Lung (tissue), 11 donors: ENCODE measurements at regions not wholly inside any gene's neighbourhood (a gene's known extent, or its start where the extent isn't known, plus 50 kb on each side); places are given as distances from the start of the nearest gene placed in this dataset.

ENCODE experiments used
- ATAC-seq: fragments of 200-7000 bp; cut with Tn5 transposase; one replicate; pipeline ENCODE4 v1.9.1; 2020; ENCODE audit warnings: moderate number of reproducible peaks; ENCODE audit not compliant: insufficient read depth, low FRiP score
- DNase-seq, 3 donors: peaks; one replicate each; pipeline ENCODE4 v3.0.0-alpha.2; 2013 to 2017
- H3K27ac ChIP-seq, 2 donors: one replicate each; pipeline ENCODE4 v1.5.1; 2013; ENCODE audit warnings: mild to moderate bottlenecking in 2 of 2, moderate library complexity in 2 of 2, control low read depth in 1 of 2, inconsistent platforms in 1 of 2, low read depth in 1 of 2, low read length in 1 of 2
- H3K27me3 ChIP-seq, 3 donors: one replicate each; pipeline ENCODE4 v1.5.1; 2013; ENCODE audit warnings: low read length in 2 of 3; ENCODE audit not compliant: control insufficient read depth in 3 of 3, insufficient read depth in 3 of 3
- H3K36me3 ChIP-seq, 4 donors: one replicate each; pipeline ENCODE4 v1.5.1; 2013; ENCODE audit warnings: low read length in 4 of 4, mild to moderate bottlenecking in 1 of 4, moderate library complexity in 1 of 4; ENCODE audit not compliant: control insufficient read depth in 4 of 4, insufficient read depth in 4 of 4
- H3K4me1 ChIP-seq, 5 donors: one replicate each; pipeline ENCODE4 v1.5.1; 2013; ENCODE audit warnings: low read length in 5 of 5, mild to moderate bottlenecking in 2 of 5, moderate library complexity in 1 of 5; ENCODE audit not compliant: control insufficient read depth in 5 of 5, insufficient read depth in 5 of 5
- H3K4me3 ChIP-seq: one replicate; pipeline ENCODE4 v1.5.1; 2013; ENCODE audit warnings: mild to moderate bottlenecking, control low read depth, moderate library complexity
- H3K9ac ChIP-seq, 2 donors: one replicate each; pipeline ENCODE4 v1.5.1; 2013; ENCODE audit warnings: low read length in 2 of 2, control low read depth in 1 of 2; ENCODE audit not compliant: insufficient read depth in 1 of 2
- H3K9me3 ChIP-seq, 4 donors: one replicate each; pipeline ENCODE4 v1.5.1; 2013; ENCODE audit warnings: low read length in 3 of 4, mild to moderate bottlenecking in 1 of 4, moderate library complexity in 1 of 4; ENCODE audit not compliant: control insufficient read depth in 4 of 4, insufficient read depth in 3 of 4
- WGBS, 2 donors: extraction: QIAGEN DNeasy Blood & Tissue Kit; methylation state at CpG; one replicate each; pipeline ENCODE4 v1.1.7; 2013; 5-methylcytosine and 5-hydroxymethylcytosine counted together
- TF ChIP-seq, protein P1 (sequence below): IDR thresholded peaks from 2 replicates; pipeline ENCODE4 v1.5.1; 2012; ENCODE audit warnings: mild to moderate bottlenecking; ENCODE audit errors: control extremely low read depth, extremely low read depth
- donor health status: control.
- donor health status: control.
- donor health status: Bipolar disorder and iron deficiency.
- donor health status: healthy.
- donor health status: DM: yes; HTN: yes; CAD: no.

DNA sequence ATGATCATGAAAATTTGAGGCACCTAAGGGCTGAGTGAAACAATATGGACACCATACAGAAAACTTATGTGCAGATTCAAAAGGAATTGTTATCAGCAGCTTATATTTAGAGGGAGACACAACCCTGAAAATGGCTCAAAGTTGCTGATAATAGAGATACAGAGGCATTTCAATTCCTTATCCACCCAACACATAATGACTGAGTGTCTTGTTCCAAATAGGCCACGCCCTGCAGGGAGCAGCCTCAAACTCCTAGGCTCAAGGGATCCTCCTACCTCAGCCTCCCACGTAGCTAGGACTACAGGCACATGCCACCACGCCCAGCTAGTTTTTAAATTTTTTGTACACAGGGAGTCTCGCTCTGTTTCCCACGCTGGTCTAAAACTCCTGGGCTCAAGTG, 79.0 kb downstream of the LBH start:
- DNase-seq (no peak), ATAC-seq (no peak)
- Histone ChIP-seq H3K4me3 (no peak overlapping the region), H3K27ac (no peak overlapping the region), H3K9me3 (peaks cover 0 to 2% (median 0%) of the 10 kb centered on the region in 4 donors), H3K4me1 (peaks cover 0 to 1% (median 0%) of the 10 kb centered on the region in 5 donors), H3K27me3 (no peaks in the 10 kb centered on the region), H3K36me3 (no peaks in the 10 kb centered on the region), H3K9ac (no peak overlapping the region)
- 95 to 98% methylated on average over 5 of the region's 5 CpGs for WGBS, 2 donors
- TF ChIP-seq, protein P1, sequence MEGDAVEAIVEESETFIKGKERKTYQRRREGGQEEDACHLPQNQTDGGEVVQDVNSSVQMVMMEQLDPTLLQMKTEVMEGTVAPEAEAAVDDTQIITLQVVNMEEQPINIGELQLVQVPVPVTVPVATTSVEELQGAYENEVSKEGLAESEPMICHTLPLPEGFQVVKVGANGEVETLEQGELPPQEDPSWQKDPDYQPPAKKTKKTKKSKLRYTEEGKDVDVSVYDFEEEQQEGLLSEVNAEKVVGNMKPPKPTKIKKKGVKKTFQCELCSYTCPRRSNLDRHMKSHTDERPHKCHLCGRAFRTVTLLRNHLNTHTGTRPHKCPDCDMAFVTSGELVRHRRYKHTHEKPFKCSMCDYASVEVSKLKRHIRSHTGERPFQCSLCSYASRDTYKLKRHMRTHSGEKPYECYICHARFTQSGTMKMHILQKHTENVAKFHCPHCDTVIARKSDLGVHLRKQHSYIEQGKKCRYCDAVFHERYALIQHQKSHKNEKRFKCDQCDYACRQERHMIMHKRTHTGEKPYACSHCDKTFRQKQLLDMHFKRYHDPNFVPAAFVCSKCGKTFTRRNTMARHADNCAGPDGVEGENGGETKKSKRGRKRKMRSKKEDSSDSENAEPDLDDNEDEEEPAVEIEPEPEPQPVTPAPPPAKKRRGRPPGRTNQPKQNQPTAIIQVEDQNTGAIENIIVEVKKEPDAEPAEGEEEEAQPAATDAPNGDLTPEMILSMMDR: no peak

DNA sequence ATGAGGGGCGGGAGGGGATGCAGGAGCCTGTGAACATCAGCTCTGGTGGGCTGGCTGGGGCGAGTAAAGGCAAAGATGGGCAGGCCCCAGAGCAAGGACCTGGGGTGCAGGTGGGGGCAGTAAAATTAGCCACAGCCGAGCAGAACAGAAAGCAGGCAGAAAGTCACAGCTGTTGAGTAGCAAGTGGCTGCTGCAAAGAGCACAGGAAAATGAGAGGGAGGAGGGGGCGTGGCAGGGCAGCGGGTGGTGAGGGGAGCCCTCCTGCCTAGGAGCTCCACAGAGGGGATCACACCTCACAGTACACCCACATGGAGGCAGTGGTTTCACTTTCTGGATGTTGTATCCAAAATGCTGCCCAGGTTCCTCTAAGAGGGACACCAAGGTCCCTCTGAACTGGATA, 79.6 kb downstream of the LBH start:
- DNase-seq: no peak
- peaks cover 0 to 2% (median 0%) of the 10 kb centered on the region in 4 donors for H3K9me3 ChIP-seq
- no peak for ATAC-seq

GRCh38 chr2:30311711-30312110, 80.4 kb downstream of the LBH start:
- no peak overlapping the region for H3K27ac ChIP-seq
- no peak overlapping the region for H3K9ac ChIP-seq
- ATAC-seq: no peak
- 89 to 100% methylated on average over 2 of the region's 2 CpGs for WGBS, 2 donors
- no peak for DNase-seq
- H3K4me1 ChIP-seq: no peaks in the 10 kb centered on the region
- TF ChIP-seq, protein P1: no peak
- H3K27me3 ChIP-seq: no peaks in the 10 kb centered on the region
- no peak overlapping the region for H3K4me3 ChIP-seq
- H3K36me3 ChIP-seq: no peaks in the 10 kb centered on the region
- H3K9me3 ChIP-seq: peaks cover 0 to 2% (median 0%) of the 10 kb centered on the region in 4 donors

More for the DNA sequence above, 79.6 kb downstream of the LBH start:
- 80 to 87% methylated on average over 5 of the region's 5 CpGs for whole genome bisulfite sequencing, 2 donors
- TF ChIP-seq, protein P1: no peak
- no peaks in the 10 kb centered on the region for H3K4me1 ChIP-seq
- no peak overlapping the region for H3K9ac ChIP-seq
- no peak overlapping the region for H3K27ac ChIP-seq
- no peak overlapping the region for H3K4me3 ChIP-seq
- H3K36me3 ChIP-seq: no peaks in the 10 kb centered on the region
- H3K27me3 ChIP-seq: no peaks in the 10 kb centered on the region

DNA sequence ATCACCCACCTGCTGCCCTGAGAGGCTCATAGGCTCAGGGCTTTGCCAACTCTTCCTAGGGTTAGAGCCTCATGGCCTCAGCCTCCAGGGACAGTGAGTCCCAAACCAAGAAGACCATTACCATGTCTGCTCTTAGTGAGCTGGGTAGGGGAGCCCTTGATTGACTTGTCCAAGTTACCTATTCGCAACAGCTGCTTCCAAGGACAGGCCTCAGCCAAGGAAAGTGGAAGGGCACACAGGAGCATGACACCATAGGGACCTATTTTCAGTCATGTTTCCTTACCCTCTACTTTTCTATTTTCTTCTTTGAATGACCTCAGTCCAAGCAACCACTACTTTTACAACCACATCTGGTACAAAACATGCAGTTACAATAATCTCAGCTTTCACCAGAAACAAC, 81.6 kb downstream of the LBH start:
- DNase-seq: no peak
- no peaks in the 10 kb centered on the region for H3K9me3 ChIP-seq
- no peaks in the 10 kb centered on the region for H3K36me3 ChIP-seq
- ATAC-seq: no peak
- TF ChIP-seq, protein P1: no peak
- H3K27ac ChIP-seq: no peak overlapping the region
- no peak overlapping the region for H3K9ac ChIP-seq
- 98 to 100% methylated on average over 1 of the region's 1 CpG for WGBS, 2 donors
- no peak overlapping the region for H3K4me3 ChIP-seq
- no peaks in the 10 kb centered on the region for H3K4me1 ChIP-seq
- no peaks in the 10 kb centered on the region for H3K27me3 ChIP-seq
